GM10266 (cell line): ENCODE measurements at regions not wholly inside any gene's neighbourhood (a gene's known extent, or its start where the extent isn't known, plus 50 kb on each side); places are given as distances from the start of the nearest gene placed in this dataset.

Source experiments
- DNase-seq: peaks from one replicate; pipeline ENCODE4 v3.0.0; 2012; ENCODE audit errors: extremely low spot score
- CTCF ChIP-seq: IDR thresholded peaks from 2 replicates; pipeline ENCODE4 v1.5.1; 2012; ENCODE audit warnings: mild to moderate bottlenecking, low read depth; ENCODE audit not compliant: control insufficient read depth, insufficient read depth; ENCODE audit errors: missing control alignments

GRCh38 chr14:85788470-85789233 lies 258.7 kb downstream of the FLRT2 start:
- no peak for TF ChIP-seq CTCF

GRCh38 chr14:85766295-85766694 lies 236.4 kb downstream of the FLRT2 start:
- no peak for TF ChIP-seq CTCF
- DNase-seq = no peak

More at GRCh38 chr14:85788470-85789233, 258.7 kb downstream of the FLRT2 start:
- no peak for DNase-seq

GRCh38 chr14:85764822-85765221 lies 234.9 kb downstream of the FLRT2 start:
- DNase-seq = no peak
- TF ChIP-seq CTCF = no peak

GRCh38 chr14:85762526-85762925 lies 232.6 kb downstream of the FLRT2 start:
- no peak for DNase-seq
- no peak for TF ChIP-seq CTCF

- DNase-seq = no peak
- no peak for TF ChIP-seq CTCF
Measured at GRCh38 chr14:85752175-85752574, 222.2 kb downstream of the FLRT2 start.

GRCh38 chr14:85744573-85744972 lies 214.6 kb downstream of the FLRT2 start:
- no peak for DNase-seq
- no peak for TF ChIP-seq CTCF

- no peak for TF ChIP-seq CTCF
- no peak for DNase-seq
Measured at GRCh38 chr14:85732031-85732430, 202.1 kb downstream of the FLRT2 start.
